ENCODE measurements at regions not wholly inside any gene's neighbourhood (a gene's known extent, or its start where the extent isn't known, plus 50 kb on each side); places are given as distances from the start of the nearest gene placed in this dataset.

- Mint-ChIP-seq H3K27me3 (ENCODE audit: low read depth) (no peaks in the 10 kb centered on the region), H3K4me1 (peaks cover 18 to 24% of the 10 kb centered on the region in 2 experiments), H3K4me3 (no peak overlapping the region; a peak in 1 of 5 replicates), H3K36me3 (ENCODE audit: insufficient read depth in 1 of 3, low read depth in 3 of 3) (no peaks in the 10 kb centered on the region), H3K9me3 (no peaks in the 10 kb centered on the region), H3K27ac (peak overlapping the region; percentile 9 to 71 (median 34); a peak in 5 of 7 replicates)
- Histone ChIP-seq H4K20me1 (ENCODE audit: control insufficient read depth, insufficient read depth, insufficient read length) (no peaks in the 10 kb centered on the region), H3K23ac (ENCODE audit: insufficient read length, low read depth, low read length) (no peak overlapping the region), H4K8ac (replicated peaks; ENCODE audit: insufficient read length, low read depth, low read length) (no peak overlapping the region), H2BK20ac (ENCODE audit: low read depth, low read length, poor library complexity, severe bottlenecking) (no peak overlapping the region), H3K14ac (ENCODE audit: insufficient read depth, low read length) (no peak overlapping the region), H2BK120ac (ENCODE audit: low read depth, low read length, poor library complexity, severe bottlenecking) (no peak overlapping the region), H3K56ac (ENCODE audit: insufficient read length, low read depth, low read length) (no peak overlapping the region), H3K23me2 (ENCODE audit: insufficient read length, low read depth, low read length, poor library complexity, severe bottlenecking) (no peaks in the 10 kb centered on the region), H3K27ac (ENCODE audit: insufficient read length, low read depth, low read length) (no peak overlapping the region), H3K4me1 (ENCODE audit: insufficient read depth, low read length) (peaks cover 3% of the 10 kb centered on the region; the same call in 1 of the 2 replicates), H3K9ac (ENCODE audit: extremely low read depth, insufficient read length, low read length) (no peak overlapping the region), H3K18ac (ENCODE audit: insufficient read length, low read depth, low read length) (no peak overlapping the region), H4K91ac (ENCODE audit: insufficient read length, low read depth, low read length) (no peak overlapping the region), H2BK15ac (ENCODE audit: low read depth, low read length) (no peak overlapping the region), H3T11ph (ENCODE audit: low read length) (no peak overlapping the region), H3K79me2 (ENCODE audit: insufficient read depth, low read length) (no peaks in the 10 kb centered on the region), H3K27me3 (ENCODE audit: insufficient read depth, low read length) (no peaks in the 10 kb centered on the region), H3K4ac (ENCODE audit: low read depth, low read length) (no peak overlapping the region), H3K9me3 (ENCODE audit: control insufficient read depth, low read depth, low read length) (no peaks in the 10 kb centered on the region), H2BK5ac (ENCODE audit: insufficient read length, low read length) (no peak overlapping the region), H3K4me2 (ENCODE audit: insufficient read depth, insufficient read length, low read length) (no peak overlapping the region), H3K79me1 (ENCODE audit: insufficient read depth, low read depth, low read length, poor library complexity, severe bottlenecking) (no peaks in the 10 kb centered on the region), H2AK5ac (ENCODE audit: insufficient read length, low read length) (no peak overlapping the region), H2BK12ac (ENCODE audit: insufficient read length, low read depth, low read length) (no peak overlapping the region), H4K5ac (ENCODE audit: insufficient read length, low read depth, low read length) (no peak overlapping the region), H2AFZ (ENCODE audit: low read length) (no peak overlapping the region)
- WGBS (ENCODE audit: extremely low coverage, insufficient read length, low lambda C conversion rate) = no CpG with 5 or more reads among the region's 2 CpGs
- no peak for DNase-seq
- TF ChIP-seq, protein P1, sequence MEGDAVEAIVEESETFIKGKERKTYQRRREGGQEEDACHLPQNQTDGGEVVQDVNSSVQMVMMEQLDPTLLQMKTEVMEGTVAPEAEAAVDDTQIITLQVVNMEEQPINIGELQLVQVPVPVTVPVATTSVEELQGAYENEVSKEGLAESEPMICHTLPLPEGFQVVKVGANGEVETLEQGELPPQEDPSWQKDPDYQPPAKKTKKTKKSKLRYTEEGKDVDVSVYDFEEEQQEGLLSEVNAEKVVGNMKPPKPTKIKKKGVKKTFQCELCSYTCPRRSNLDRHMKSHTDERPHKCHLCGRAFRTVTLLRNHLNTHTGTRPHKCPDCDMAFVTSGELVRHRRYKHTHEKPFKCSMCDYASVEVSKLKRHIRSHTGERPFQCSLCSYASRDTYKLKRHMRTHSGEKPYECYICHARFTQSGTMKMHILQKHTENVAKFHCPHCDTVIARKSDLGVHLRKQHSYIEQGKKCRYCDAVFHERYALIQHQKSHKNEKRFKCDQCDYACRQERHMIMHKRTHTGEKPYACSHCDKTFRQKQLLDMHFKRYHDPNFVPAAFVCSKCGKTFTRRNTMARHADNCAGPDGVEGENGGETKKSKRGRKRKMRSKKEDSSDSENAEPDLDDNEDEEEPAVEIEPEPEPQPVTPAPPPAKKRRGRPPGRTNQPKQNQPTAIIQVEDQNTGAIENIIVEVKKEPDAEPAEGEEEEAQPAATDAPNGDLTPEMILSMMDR (conservative IDR thresholded peaks at IDR 0.05) = no peak
These were observed 53.3 kb upstream of the EYA4 start for GRCh38 chr6:133187657-133188453.
